ENCODE measurements at regions not wholly inside any gene's neighbourhood (a gene's known extent, or its start where the extent isn't known, plus 50 kb on each side); places are given as distances from the start of the nearest gene placed in this dataset.

DNA sequence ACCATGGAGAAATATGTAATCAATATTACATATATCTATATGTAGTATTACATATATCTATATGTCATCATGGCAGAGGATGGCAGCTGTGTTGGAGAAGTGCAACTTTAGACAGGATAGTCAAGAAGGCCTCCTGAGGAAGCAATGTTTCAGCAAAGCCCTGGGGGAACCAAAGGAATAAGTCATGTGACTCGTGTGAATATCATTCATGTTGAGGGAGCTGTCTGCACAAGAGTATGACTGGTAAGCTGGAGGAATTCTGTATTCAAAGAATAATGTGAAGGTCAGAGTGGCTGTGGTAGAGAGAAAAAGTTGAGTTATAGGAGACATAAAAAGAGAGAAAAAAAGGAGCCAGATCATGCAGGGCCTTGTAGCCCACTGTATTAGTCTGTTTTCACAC lies 92.9 kb upstream of the EDNRA start:
- TF ChIP-seq, protein P1, sequence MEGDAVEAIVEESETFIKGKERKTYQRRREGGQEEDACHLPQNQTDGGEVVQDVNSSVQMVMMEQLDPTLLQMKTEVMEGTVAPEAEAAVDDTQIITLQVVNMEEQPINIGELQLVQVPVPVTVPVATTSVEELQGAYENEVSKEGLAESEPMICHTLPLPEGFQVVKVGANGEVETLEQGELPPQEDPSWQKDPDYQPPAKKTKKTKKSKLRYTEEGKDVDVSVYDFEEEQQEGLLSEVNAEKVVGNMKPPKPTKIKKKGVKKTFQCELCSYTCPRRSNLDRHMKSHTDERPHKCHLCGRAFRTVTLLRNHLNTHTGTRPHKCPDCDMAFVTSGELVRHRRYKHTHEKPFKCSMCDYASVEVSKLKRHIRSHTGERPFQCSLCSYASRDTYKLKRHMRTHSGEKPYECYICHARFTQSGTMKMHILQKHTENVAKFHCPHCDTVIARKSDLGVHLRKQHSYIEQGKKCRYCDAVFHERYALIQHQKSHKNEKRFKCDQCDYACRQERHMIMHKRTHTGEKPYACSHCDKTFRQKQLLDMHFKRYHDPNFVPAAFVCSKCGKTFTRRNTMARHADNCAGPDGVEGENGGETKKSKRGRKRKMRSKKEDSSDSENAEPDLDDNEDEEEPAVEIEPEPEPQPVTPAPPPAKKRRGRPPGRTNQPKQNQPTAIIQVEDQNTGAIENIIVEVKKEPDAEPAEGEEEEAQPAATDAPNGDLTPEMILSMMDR (IDR thresholded peaks at IDR 0.05), result no peak

DNA sequence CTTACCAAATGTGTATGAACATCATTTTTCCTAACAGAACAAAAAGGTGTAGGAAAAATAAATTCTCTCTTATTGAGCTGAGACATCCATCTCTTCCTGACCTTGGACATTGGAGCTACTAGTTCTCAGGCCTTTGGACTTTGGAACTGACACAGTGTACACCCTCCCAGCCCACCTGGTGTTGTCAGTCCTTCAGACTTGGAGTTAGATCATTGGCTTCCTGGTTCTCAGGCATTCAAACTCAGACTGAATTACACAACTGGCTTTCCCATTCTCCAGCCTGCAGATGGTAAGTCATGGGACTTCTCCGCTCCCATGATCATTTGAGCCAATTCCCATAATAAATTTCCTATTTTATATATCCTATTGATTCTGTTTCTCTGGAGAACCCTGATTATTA lies 84.8 kb upstream of the EDNRA start:
- Histone ChIP-seq H3K27ac (ENCODE audit: low read depth in 1 of 2, low read length in 2 of 2) (no peak overlapping the region), H3K36me3 (ENCODE audit: insufficient read depth, low read length) (no peaks in the 10 kb centered on the region), H3K4me3 (ENCODE audit: low read length) (no peak overlapping the region), H3K9me3 (ENCODE audit: control insufficient read depth in 1 of 2, insufficient read depth in 1 of 2, low read length in 2 of 2) (peaks cover 0 to 3% of the 10 kb centered on the region in 2 experiments), H3K4me1 (ENCODE audit: insufficient read depth, low read length) (no peaks in the 10 kb centered on the region), H3K27me3 (ENCODE audit: control insufficient read depth in 1 of 2, insufficient read depth in 2 of 2, low read length in 2 of 2) (no peaks in the 10 kb centered on the region)
- intact Hi-C loops (cut with DNase I, micrococcal nuclease), result no loop called here
- H3K27ac Mint-ChIP-seq, result no peak overlapping the region
- ChIA-PET POLR2A (no interaction called here), CTCF (no interaction called here)
- TF ChIP-seq, protein P1 (IDR thresholded peaks at IDR 0.05), result no peak
- no peaks in the 10 kb centered on the region for H3K4me1 Mint-ChIP-seq (ENCODE audit: low read depth)
- peaks cover 4% of the 10 kb centered on the region for H3K27me3 Mint-ChIP-seq
- DNase-seq (no peak), ATAC-seq (ENCODE audit: poor library complexity) (no peak)
- H3K4me3 Mint-ChIP-seq, result no peak overlapping the region
- H3K9me3 Mint-ChIP-seq, result peaks cover 12% of the 10 kb centered on the region
- H3K36me3 Mint-ChIP-seq (ENCODE audit: low read depth), result no peaks in the 10 kb centered on the region

More for the DNA sequence above, 92.9 kb upstream of the EDNRA start:
- DNase-seq (no peak), ATAC-seq (ENCODE audit: poor library complexity) (no peak)
- ChIA-PET CTCF (no interaction called here), POLR2A (no interaction called here)
- Mint-ChIP-seq H3K27me3 (peaks cover 4% of the 10 kb centered on the region), H3K4me1 (ENCODE audit: low read depth) (no peaks in the 10 kb centered on the region), H3K9me3 (peaks cover 9% of the 10 kb centered on the region), H3K27ac (no peak overlapping the region), H3K36me3 (ENCODE audit: low read depth) (no peaks in the 10 kb centered on the region), H3K4me3 (no peak overlapping the region)
- H3K4me1 ChIP-seq (ENCODE audit: insufficient read depth, low read length), result no peaks in the 10 kb centered on the region
- H3K27ac ChIP-seq (ENCODE audit: low read depth in 1 of 2, low read length in 2 of 2), result no peak overlapping the region
- intact Hi-C loops (cut with DNase I, micrococcal nuclease), result no loop called here
- H3K27me3 ChIP-seq (ENCODE audit: control insufficient read depth in 1 of 2, insufficient read depth in 2 of 2, low read length in 2 of 2), result no peaks in the 10 kb centered on the region
- no peaks in the 10 kb centered on the region for H3K36me3 ChIP-seq (ENCODE audit: insufficient read depth, low read length)
- H3K9me3 ChIP-seq (ENCODE audit: control insufficient read depth in 1 of 2, insufficient read depth in 1 of 2, low read length in 2 of 2), result peaks cover 0 to 3% of the 10 kb centered on the region in 2 experiments
- no peak overlapping the region for H3K4me3 ChIP-seq (ENCODE audit: low read length)

DNA sequence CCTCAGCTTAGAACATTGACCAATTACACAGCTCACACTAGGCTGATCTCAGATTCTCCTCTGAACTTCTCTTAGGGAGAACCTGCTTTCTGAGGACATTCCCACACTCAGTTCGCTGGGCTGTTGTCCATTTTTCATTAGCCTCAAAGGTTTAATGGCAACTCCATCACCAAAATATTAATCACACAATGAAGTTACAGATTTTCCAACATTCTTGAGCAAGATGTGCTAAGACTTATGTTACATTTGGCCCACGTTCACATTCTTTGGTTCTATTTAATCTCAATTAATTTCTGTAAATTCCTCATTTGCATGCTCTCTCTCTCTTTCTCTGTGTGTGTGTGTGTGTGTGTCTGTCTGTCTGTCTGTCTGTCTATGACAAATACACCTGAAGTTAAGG lies 82.3 kb upstream of the EDNRA start:
- intact Hi-C loops (cut with DNase I, micrococcal nuclease), result no loop called here
- Mint-ChIP-seq H3K27me3 (no peaks in the 10 kb centered on the region), H3K36me3 (ENCODE audit: low read depth) (no peaks in the 10 kb centered on the region), H3K4me1 (ENCODE audit: low read depth) (no peaks in the 10 kb centered on the region), H3K4me3 (no peak overlapping the region), H3K27ac (no peak overlapping the region), H3K9me3 (peaks cover 7% of the 10 kb centered on the region)
- H3K27ac ChIP-seq (ENCODE audit: low read depth in 1 of 2, low read length in 2 of 2), result no peak overlapping the region
- CTCF ChIA-PET, result no interaction called here
- peaks cover 0 to 3% of the 10 kb centered on the region in 2 experiments for H3K9me3 ChIP-seq (ENCODE audit: control insufficient read depth in 1 of 2, insufficient read depth in 1 of 2, low read length in 2 of 2)
- H3K36me3 ChIP-seq (ENCODE audit: insufficient read depth, low read length), result no peaks in the 10 kb centered on the region
- H3K4me1 ChIP-seq (ENCODE audit: insufficient read depth, low read length), result no peaks in the 10 kb centered on the region
- POLR2A ChIA-PET, result no interaction called here
- H3K27me3 ChIP-seq (ENCODE audit: control insufficient read depth in 1 of 2, insufficient read depth in 2 of 2, low read length in 2 of 2), result no peaks in the 10 kb centered on the region
- ATAC-seq (ENCODE audit: poor library complexity) (no peak), DNase-seq (no peak)
- H3K4me3 ChIP-seq (ENCODE audit: low read length), result no peak overlapping the region
- TF ChIP-seq, protein P1 (IDR thresholded peaks at IDR 0.05), result no peak
